GM21447 (cell line): ENCODE measurements at regions not wholly inside any gene's neighbourhood (a gene's known extent, or its start where the extent isn't known, plus 50 kb on each side); places are given as distances from the start of the nearest gene placed in this dataset.

Experiments
- ATAC-seq: cut with Tn5 transposase; IDR thresholded peaks from one replicate; pipeline ENCODE4 v1.9.1; 2021; ENCODE audit not compliant: unreplicated experiment

DNA sequence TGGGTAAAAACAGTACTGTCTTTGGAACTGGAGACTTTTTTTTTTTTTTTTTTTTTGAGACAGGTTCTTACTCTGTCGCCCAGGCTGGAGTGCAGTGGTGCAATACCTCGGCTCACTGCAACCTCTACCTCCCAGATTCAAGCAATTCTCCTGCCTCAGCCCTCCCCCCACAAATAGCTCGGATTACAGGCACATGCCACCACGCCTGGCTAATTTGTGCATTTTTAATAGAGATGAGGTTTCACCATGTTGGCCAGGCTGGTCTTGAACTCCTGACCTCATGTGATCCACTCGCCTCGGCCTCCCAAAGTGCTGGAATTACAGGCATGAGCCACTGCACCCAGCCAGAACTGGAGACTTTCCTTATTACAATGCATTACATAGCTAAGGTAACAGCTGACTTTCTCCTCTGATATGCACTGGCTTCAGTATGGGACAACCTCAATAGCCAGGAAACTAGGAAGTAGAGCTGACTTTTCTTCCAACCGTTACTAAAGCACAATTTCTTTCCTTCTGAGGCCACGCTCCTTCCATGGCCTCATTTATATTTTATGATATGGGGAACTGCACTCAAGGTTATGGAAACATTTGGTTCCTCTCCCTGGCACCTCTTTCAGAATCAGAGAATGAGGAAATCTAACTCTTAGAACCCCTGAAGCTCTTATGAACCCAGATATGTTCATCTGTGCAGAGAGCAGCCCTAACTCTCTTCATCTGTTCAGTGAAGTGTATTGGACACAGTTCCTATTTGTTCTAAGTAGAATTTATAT lies 53.5 kb upstream of the FAM9B start:
- no peak for ATAC-seq

DNA sequence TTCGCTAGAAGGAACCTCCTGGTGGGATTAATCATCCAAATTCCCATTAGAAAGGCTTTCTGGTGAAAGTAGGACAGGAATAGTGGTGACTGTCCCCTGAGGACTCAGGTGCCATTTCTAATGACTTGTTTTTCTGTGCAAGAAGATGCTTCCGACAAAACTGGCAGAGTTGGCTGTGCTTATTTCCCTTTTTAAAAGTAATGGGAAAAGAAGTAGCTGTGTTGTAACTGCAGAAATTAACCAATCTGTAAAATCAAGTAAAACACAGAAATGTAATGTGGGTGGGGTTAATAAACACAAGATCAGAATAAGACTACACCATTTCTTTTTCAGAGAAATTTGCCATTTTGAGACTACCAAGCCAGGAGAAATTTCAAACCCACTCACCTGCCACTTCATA lies 55.0 kb upstream of the FAM9B start:
- no peak for ATAC-seq

DNA sequence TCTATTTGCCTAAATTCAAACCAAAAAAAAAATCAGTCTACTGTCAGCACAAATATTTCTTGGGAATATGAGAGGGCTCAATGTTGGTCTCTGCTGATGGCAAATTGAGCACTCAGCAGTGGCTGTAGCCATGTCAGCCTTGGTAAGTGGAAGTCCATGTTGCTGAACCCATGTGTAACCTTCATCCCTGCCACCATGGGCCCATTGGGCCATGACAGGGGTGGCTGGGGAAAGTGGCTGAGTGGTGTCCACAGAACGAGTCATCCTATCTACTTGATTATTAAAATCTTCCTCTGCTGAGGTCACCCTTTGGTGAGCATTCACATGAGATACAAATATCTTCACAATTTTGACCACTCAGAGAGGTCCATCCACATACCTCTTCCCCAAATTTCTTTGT lies 56.8 kb upstream of the FAM9B start:
- ATAC-seq, result no peak

DNA sequence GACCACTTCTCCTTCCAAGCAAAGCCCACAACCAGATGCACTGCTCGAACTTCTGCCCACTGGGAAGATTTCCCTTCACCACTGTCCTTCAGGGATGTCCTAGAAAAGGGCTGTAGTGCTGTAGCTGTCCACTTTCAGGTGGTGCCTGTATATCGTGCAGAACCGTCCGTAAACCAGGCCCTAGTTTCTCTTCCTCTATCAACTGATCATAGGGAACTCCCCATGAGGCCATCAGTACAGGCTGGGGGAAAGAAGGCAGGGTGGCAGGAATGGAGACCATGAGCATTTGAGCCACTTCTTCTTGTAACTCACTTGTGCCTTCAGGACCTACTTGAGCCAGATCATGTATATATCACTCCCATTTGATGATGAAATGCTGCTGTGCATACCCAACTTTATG lies 57.3 kb upstream of the FAM9B start:
- no peak for ATAC-seq

DNA sequence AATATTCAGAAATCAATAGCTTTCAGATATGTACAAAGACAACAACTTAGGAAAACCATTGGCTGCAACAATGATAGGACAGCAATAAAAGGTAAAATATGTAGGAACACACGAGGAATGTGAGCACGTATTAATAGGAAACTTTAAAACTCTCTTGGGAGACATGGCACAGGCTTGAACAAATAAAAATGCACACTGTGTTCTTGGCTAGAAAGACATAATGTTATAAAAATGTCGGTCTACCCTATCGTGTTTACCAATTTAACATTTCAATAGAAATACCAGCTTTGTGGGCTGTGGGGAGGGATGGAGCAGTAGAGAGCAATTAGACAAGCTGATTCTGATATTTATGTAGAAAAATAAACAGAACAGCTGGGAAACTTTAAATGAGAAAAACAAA lies 69.0 kb upstream of the FAM9B start:
- ATAC-seq, result no peak

DNA sequence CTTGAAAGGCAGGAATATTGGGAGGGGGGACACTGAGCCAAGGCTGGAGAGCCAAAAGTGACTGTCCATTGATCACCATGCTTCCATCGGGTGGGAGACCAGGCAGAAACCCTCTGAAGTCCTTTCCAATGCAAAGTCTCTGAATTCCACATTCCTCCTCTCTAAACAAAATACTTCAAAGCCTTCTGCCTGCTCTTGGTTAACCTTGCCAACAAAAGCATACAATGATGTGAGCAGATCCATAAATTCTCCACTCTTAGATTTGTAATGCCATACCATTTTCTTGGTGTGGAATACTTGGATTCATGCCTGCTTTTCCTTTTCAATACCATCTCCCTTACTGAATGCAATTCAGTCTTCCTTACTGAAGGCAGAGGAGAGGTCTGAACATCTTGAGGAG lies 74.1 kb upstream of the FAM9B start:
- no peak for ATAC-seq

DNA sequence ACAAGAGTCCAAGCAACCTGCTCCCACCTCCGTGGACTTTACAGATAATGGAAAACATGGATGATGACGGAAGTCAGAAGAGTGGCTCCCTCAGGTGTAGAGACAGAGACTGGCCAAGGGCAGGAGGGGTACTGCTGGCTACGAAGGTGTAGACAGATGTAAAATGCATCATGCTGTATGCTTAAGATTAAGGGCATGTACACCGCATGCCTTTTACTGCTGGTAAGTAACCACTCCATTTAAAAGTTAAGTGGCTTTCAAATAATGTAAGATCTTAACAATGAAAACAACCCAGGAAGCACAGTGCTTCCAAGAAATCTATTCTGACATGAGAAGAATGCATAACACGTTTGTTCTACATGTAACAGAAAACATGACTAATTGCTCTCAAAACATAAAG lies 76.9 kb upstream of the FAM9B start:
- ATAC-seq, result no peak

DNA sequence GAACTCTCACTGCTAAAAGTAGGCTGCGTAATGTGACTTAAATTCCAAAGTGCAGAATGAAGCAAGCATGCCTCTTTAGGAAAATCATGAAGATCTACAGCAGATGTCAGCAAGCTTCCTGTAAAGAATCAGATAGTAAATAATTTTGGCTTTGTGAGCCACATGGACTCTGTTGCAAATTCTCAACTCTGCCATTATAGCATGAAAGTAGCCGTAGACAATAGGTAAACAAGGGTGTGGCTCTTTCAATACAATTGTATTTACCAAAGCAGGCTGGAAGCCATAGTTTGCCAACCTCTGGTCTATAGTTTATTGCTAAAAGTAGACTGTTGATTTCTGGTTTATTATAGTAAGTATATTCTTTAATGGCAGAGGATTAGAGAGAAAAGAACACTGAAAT lies 80.3 kb upstream of the FAM9B start:
- no peak for ATAC-seq

DNA sequence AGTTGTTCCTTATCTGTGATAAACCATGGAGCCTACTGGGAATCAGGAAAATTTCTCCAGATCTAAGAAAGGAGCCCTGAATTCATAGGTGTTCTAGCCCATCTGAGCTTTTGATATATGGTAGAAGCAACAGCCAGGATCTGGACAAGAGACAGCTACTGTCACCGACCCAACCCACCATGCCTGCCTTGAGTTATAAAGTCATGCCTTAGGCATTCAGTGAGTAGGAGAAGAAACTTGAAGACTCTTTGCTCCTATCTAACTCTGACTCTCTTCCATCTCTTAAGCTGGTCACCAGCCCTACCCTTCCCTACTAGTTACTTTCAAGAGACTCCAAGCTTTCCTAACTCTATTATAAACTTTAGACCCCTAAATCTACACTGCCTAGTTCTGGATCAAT lies 83.9 kb upstream of the FAM9B start:
- ATAC-seq, result no peak

DNA sequence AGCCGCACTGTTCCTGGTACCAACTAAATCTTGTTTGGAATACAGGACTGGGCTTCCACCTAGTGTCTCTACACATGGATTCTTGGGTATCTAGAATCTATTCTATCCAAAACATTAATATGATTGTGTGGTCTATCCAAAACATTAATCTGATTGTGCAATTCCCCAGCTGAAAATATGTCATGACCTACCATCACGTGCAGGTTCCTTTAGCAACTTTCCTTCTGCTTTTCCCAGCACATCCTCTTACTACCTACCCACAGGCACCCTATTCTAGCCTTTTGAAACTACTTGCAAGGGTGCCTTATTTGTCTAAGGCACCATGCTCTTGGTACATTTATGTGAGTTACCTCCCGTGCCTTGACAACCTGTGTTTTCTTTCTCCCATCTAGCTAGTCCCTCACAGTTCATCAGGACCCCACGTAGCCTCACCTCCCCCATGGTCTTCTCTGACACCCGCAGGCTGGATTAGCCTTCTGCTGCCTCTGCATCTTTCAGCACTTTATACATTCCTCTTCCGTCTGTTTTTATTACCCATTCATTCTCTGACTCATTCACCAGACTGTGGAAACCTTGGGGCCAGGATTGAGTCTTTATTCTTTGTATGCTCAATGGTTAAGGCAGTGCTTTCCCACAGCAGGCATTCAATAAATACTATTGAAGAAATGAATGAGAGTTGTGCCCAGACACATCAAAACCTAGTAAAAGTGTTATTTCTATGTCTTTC lies 88.8 kb upstream of the FAM9B start:
- no peak for ATAC-seq

DNA sequence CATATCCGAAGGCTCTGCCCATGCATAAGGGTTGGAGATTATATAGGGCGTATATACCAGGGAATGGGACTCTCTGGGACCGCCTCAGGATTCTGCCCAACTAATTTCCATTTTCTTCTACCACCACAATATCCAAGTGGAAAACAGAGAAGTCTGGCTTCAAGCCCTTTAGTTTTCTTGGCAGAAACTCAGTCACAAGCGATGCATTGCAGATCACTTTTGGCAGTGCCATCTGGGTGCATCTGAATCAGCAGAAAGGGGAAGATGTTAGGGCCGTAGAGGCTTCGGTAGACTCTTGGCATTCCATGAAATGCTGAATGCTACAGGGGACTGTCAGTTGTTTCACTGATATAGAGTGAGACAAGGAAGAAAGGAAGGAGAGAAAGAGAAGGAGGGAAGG lies 94.1 kb upstream of the FAM9B start:
- no peak for ATAC-seq

DNA sequence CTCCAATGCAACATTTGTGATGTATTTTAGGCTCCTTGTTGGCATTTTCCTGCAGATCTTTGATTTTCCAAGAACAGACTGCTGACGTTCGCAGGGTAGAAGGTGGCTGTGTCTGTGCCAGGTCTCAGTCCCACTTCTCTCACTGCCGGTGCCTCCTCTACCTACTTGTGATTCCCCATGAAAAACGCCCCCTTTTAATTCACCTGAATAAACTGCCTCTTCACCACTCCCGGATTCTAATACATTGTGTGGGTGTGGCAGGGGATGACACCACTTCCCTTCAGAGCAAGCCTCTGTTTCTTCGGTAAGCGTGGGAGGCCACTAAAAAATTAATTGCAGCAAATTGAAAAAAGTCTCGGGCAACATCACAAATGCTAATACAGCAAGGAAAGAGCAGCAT lies 96.1 kb upstream of the FAM9B start:
- ATAC-seq, result no peak

DNA sequence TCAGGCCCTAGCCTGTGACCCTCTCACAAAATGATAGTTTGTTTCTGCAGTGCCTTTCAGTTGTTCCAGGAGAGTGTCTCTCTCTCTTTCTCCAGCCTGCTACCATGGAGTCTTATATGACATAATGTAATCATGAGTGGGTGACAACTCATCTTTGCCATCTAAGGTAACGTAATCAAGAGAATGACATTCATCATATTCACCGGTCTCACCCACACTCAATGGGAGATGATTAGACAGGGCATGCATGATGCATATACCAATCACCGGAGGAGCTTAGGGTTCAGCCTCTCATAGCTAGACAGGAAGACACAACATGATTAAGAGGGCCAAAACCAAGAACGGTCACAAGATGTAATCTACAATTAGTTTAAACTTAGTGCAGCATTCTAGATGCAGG lies 97.1 kb upstream of the FAM9B start:
- ATAC-seq, result no peak

DNA sequence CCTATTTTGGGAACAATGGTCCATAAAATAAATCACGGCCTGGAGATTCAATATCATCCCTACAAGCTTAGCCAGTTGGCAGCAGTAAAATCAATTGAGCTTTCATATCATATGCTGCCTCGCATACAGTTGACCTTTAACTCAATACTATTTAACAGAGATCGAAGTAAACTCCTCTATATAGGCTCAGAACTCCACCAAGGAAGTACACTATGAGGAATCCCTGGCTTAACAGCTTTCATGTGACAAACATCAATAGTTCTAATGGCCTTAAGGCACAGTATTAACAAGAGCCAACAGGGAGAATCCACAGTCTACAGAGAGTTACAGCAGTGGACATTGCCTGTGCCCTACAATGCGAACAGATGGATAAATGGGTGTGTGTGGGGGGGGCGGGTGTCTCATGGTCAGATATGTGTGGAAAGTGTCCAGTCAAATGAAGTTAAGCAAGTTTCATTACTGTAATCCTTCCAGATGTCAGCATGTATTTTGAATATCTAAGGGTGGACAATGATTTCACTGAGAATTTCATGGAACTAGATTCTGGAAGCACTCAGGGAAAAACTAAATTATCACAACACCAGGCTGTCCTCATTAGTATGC lies 98.2 kb upstream of the FAM9B start:
- no peak for ATAC-seq

DNA sequence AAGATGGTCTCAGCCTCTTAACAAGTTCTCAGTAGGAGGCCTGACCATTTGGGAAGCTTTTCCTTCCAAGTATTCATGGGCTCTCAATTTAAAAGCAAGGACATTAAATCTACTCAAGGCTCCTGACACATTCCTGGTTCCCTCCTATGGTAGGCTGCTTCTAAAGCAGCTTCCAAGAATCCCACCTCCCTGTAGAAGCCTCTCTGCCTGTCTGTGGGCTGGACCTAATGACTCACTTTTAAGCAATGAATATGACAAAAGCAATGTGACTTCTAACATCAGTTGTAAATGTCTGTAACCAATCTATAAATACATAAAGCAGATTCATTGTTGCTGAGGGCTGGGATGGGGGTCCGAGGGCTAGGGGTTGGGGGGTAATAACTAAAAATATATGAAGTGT lies 99.5 kb upstream of the FAM9B start:
- no peak for ATAC-seq

DNA sequence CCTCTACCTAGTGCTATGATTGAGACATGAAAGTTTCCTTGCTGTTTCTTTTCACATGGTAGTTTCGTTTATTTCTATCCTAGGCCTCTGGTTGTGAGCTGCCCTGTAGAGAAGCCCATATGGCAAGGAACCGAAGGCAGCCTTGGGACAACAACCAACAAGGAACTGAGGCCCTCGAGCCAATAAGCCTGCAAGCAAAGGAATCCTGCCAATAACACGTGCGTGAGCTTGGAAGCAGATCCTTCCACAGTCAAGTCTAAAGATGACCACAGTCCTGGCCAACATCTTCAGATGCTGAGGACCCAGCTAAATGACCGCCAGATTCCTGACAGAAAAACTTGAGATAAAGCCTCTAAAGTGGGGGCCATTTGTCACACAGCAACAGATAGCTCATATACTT lies 100.4 kb upstream of the FAM9B start:
- no peak for ATAC-seq

DNA sequence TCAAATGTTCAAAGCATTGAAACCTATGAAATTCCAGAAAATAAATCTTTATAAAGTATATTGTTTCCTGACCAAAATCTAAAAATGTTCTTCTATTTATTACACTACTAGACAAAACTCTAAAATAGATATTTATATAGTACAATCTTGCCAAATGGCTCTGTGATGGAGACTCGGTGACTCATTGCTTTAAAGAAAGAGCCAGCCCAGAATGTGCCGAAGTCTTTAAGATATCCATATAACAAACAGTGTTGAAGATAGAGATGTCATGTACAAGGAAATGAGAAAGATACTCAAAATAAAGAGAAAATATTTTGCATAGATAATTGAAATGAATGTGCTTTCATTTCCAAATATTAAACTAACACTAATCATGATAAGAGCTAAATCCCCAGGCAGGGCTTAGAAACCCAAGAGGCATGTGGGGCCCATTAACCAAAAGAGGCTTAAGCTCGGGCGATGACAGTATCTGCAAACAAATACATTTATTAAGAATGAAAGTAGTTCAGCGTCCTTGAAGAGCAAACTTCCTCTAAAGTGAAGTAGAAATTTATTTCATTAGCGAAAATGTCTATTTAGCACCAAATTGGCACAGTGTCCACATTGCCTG lies 102.1 kb upstream of the FAM9B start:
- no peak for ATAC-seq

DNA sequence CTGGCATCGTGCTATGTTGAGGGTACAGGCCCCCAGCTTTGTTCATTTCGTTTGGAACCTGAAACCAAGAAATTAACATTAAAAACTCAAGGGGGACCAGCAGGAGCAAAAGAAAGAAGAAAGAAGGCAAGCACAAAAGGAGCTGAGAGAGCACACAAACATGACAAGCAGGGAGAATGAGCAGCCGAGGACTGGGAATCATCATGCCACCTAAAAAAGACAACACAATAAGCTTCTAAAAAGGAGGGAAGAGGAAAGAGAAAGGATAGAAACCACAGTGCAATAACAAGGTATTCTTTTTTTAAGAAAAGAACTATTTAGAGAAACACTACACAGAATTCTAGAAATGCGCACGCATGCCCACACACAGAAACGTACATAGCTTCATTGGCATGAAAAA lies 103.2 kb upstream of the FAM9B start:
- ATAC-seq, result no peak

DNA sequence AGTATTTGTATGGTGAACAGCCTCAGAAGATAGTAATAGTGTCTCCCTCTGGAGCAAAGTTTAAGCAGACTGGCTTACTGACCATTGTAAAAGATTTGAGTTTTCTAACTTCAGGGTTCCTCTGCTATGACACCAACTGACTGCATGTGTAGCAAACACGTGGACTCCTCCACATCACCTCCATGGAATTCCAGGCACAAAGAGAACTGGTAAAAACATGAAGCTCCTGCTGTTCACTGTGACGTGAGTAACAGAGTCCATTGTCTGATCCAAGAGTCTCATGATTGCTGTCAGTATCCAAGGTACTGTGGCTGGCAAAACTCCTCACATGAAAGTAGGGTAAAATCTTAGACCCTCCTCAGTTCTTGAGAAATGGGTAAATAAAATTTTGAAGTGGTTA lies 107.6 kb upstream of the FAM9B start:
- ATAC-seq, result no peak

DNA sequence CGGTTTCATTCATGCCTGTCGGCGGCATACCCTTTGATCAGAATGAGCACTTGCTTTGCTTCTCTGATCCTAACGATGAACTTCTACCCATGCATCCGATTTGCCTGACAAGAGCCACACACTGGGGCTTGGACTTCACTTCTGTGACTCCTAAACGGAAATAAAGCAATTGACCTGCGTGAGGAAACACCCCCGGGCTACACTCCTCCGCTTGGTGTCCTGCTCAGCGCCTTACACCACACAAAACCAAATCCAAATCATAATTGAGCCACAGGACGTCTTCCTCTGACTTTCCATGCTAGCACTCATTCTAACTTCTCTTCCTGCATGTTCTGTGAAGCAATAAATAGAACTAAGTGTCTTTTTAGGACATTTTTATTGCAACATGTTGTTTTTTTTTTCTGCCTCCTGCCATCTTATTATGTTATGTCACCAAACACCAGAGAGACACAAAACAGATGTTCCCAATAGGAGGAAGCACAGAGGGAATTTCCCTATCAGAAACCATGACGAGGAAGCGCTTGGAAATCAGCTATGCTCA lies 110.8 kb upstream of the FAM9B start:
- ATAC-seq, result no peak

DNA sequence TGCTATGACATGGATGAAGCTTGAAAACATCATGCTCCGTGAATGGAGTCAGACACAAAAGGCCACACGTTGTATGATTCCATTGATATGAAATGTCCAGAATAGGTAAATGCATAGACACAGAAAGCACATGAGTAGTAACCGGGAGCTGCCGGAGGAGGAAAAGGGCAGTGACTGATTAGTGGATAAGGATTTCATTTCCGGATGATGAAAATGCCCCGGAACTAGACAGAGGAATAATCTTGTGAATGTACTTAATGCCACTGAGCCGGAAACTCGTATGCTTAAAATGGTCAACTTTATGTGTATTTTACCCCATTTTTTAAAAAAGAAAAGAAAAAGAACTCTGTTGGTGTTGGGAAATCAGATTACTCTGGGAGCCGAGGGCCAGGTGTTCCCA lies 112.7 kb upstream of the FAM9B start:
- ATAC-seq, result no peak

DNA sequence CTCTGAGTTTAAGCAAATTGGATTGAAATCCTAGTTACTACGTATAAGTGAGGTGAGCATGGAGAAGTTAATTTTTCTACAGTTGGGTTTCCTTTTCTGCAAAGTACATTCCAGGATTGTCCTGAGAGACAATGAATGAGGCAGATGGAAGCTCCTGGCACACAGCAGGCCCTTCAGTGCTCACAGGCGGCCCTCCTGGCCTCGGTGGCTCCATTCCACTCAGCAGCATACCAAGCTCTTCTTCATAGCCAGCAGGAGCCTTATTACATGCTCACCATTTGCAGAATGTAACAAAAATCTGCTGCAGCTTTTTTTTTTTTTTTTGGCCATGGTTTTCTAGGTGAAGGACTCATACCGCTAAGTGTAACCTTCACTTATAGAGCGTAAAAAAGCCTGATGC lies 113.2 kb upstream of the FAM9B start:
- no peak for ATAC-seq
